ENCODE measurements at regions not wholly inside any gene's neighbourhood (a gene's known extent, or its start where the extent isn't known, plus 50 kb on each side); places are given as distances from the start of the nearest gene placed in this dataset.

- TF ChIP-seq CREB1 (CRISPR knock-in tag; IDR thresholded peaks at IDR 0.05; ENCODE audit: low read depth) = no peak
- no peak for TF ChIP-seq CTCF (conservative IDR thresholded peaks at IDR 0.05; ENCODE audit: low read depth in 2 of 2)
- TF ChIP-seq ZNF114 (CRISPR knock-in tag; IDR thresholded peaks at IDR 0.05) = no peak
- TF ChIP-seq JUNB (IDR thresholded peaks at IDR 0.05; ENCODE audit: unreplicated experiment) = no peak
- no peak for TF ChIP-seq REST (IDR thresholded peaks at IDR 0.05; ENCODE audit: unreplicated experiment)
Measured at GRCh38 chr6:167711211-167711610, 115.5 kb upstream of the AFDN start (continued).

- no peak overlapping the region for H3K27ac ChIP-seq (ENCODE audit: low read depth)
- H3K4me1 ChIP-seq (ENCODE audit: insufficient read depth) = peaks cover 10% of the 10 kb centered on the region; the same call in 1 of the 2 replicates
- H3K36me3 Mint-ChIP-seq (ENCODE audit: low read depth) = no peaks in the 10 kb centered on the region
- H4K20me1 ChIP-seq (replicated peaks; ENCODE audit: insufficient read depth) = no peaks in the 10 kb centered on the region
- no peaks in the 10 kb centered on the region for H3K36me3 ChIP-seq (ENCODE audit: insufficient read depth)
- H3K4me1 Mint-ChIP-seq = peaks cover 32% of the 10 kb centered on the region
- no peak overlapping the region for H3K4me3 ChIP-seq
- H3K27ac Mint-ChIP-seq = no peak overlapping the region
- H3K4me2 ChIP-seq = no peak overlapping the region
- no peak for TF ChIP-seq ZNF114 (CRISPR knock-in tag; IDR thresholded peaks at IDR 0.05)
- TF ChIP-seq EZH2 (IDR thresholded peaks at IDR 0.05; ENCODE audit: low read depth, unreplicated experiment) = no peak
- no peak for TF ChIP-seq JUNB (IDR thresholded peaks at IDR 0.05; ENCODE audit: unreplicated experiment)
- no peak for TF ChIP-seq ZNF331 (CRISPR knock-in tag; IDR thresholded peaks at IDR 0.05; ENCODE audit: low read depth)
- no peak for TF ChIP-seq POLR2AphosphoS5 (IDR thresholded peaks at IDR 0.05; ENCODE audit: low read depth)
- no peak for TF ChIP-seq STAT1 (IDR thresholded peaks at IDR 0.05; ENCODE audit: unreplicated experiment)
- no peak for TF ChIP-seq ETS1 (IDR thresholded peaks at IDR 0.05)
- H3K4me3 Mint-ChIP-seq = no peak overlapping the region
- DNase-seq (ENCODE audit: low spot score) (no peak), ATAC-seq (no peak)
- H2AFZ ChIP-seq = no peak overlapping the region
- H3F3A ChIP-seq (replicated peaks; ENCODE audit: low read depth) = no peaks in the 10 kb centered on the region
- peaks cover 8% of the 10 kb centered on the region for H3K27me3 Mint-ChIP-seq (ENCODE audit: insufficient read depth, low read depth, poor library complexity)
- H3K79me2 ChIP-seq (replicated peaks; ENCODE audit: insufficient read depth) = no peaks in the 10 kb centered on the region
- H3K9me3 Mint-ChIP-seq = no peaks in the 10 kb centered on the region; the same call in 2 of the 3 replicates
- no peaks in the 10 kb centered on the region for H3K27me3 ChIP-seq (ENCODE audit: insufficient read depth)
- H3K9me2 ChIP-seq (ENCODE audit: insufficient read depth) = no peaks in the 10 kb centered on the region; the same call in 1 of the 2 replicates
Measured at GRCh38 chr6:167711768-167712730, 114.7 kb upstream of the AFDN start.
